IMR-90 (cell line): ENCODE measurements at regions not wholly inside any gene's neighbourhood (a gene's known extent, or its start where the extent isn't known, plus 50 kb on each side); places are given as distances from the start of the nearest gene placed in this dataset.

Experiments
- ATAC-seq: fragments of 200-7000 bp; cut with Tn5 transposase; 2 replicates; pipeline ENCODE4 v1.9.1; 2020; ENCODE audit warnings: low read depth, mild to moderate bottlenecking, moderate library complexity
- BruUV-seq: library from RNA; stranded (reverse); fragments of 400-500 nt; replicated peaks from 2 replicates; lab custom pipeline; 2021; lab: Mats Ljungman, UMichigan
- CTCF ChIA-PET: fragments of 300-600 bp; formaldehyde crosslinking; extraction: SDS; loops from one replicate; lab custom pipeline; 2021; ENCODE audit warnings: antibody characterized with exemption; lab: Yijun Ruan, JAX
- POLR2A ChIA-PET: fragments of 300-600 bp; sonication (Branson Sonifier 250); formaldehyde crosslinking; loops from one replicate; lab custom pipeline; 2022; ENCODE audit warnings: antibody characterized with exemption; ENCODE audit not compliant: unreplicated experiment; lab: Charles Lee
- DNase-seq: peaks from one replicate; pipeline ENCODE4 v3.0.0; 2013
- H2AFZ ChIP-seq: replicated peaks from 2 replicates; pipeline ENCODE3; 2013; ENCODE audit warnings: low read length, mild to moderate bottlenecking; ENCODE audit not compliant: poor library complexity
- H2AK5ac ChIP-seq: 2 replicates; pipeline ENCODE4 v1.6.1; 2013; ENCODE audit warnings: low read depth, low read length, inconsistent platforms
- H2AK9ac ChIP-seq: replicated peaks from 2 replicates; pipeline ENCODE3; 2013; ENCODE audit warnings: mild to moderate bottlenecking, low read depth, low read length, moderate library complexity; ENCODE audit not compliant: poor library complexity
- H2BK120ac ChIP-seq: 2 replicates; pipeline ENCODE4 v1.6.1; 2013; ENCODE audit warnings: low read depth, low read length, inconsistent platforms
- H2BK15ac ChIP-seq: 3 replicates; pipeline ENCODE4 v1.6.1; 2013; ENCODE audit warnings: low read depth, low read length, inconsistent platforms
- H2BK20ac ChIP-seq: 2 replicates; pipeline ENCODE4 v1.6.1; 2013; ENCODE audit warnings: low read depth, mild to moderate bottlenecking, inconsistent platforms, low read length, moderate library complexity
- H2BK5ac ChIP-seq: 2 replicates; pipeline ENCODE4 v1.6.1; 2013; ENCODE audit warnings: mild to moderate bottlenecking, low read depth, low read length, inconsistent platforms; ENCODE audit not compliant: poor library complexity, severe bottlenecking
- H3K14ac ChIP-seq: replicated peaks from 2 replicates; pipeline ENCODE4 v1.6.1; 2013; ENCODE audit warnings: low read depth, low read length, inconsistent platforms
- H3K18ac ChIP-seq: 2 replicates; pipeline ENCODE4 v1.6.1; 2013; ENCODE audit warnings: low read depth, low read length, control low read depth
- H3K23ac ChIP-seq: 2 replicates; pipeline ENCODE4 v1.6.1; 2013; ENCODE audit warnings: low read depth, low read length, inconsistent platforms
- H3K27ac ChIP-seq: 2 replicates; pipeline ENCODE4 v1.5.1; 2013; ENCODE audit warnings: mild to moderate bottlenecking, control low read depth, low read length; ENCODE audit not compliant: insufficient read depth
- H3K27me3 ChIP-seq: 2 replicates; pipeline ENCODE4 v1.6.1; 2013; ENCODE audit warnings: low read length; ENCODE audit not compliant: control insufficient read depth, insufficient read depth
- H3K36me3 ChIP-seq: 2 replicates; pipeline ENCODE4 v1.6.1; 2013; ENCODE audit warnings: low read length, mixed read lengths; ENCODE audit not compliant: control insufficient read depth, insufficient read depth
- H3K4ac ChIP-seq: 2 replicates; pipeline ENCODE4 v1.6.1; 2013; ENCODE audit warnings: low read depth, low read length, inconsistent platforms
- H3K4me1 ChIP-seq: 2 replicates; pipeline ENCODE4 v1.6.1; 2013; ENCODE audit warnings: low read length, mixed read lengths; ENCODE audit not compliant: control insufficient read depth, insufficient read depth
- H3K4me2 ChIP-seq: 2 replicates; pipeline ENCODE4 v1.6.1; 2013; ENCODE audit warnings: low read depth, mild to moderate bottlenecking, control low read depth, low read length, moderate library complexity
- H3K4me3 ChIP-seq: 2 replicates; pipeline ENCODE4 v1.5.1; 2013; ENCODE audit warnings: low read depth, mild to moderate bottlenecking, control low read depth, low read length, moderate library complexity; ENCODE audit not compliant: insufficient read depth
- H3K56ac ChIP-seq: 2 replicates; pipeline ENCODE4 v1.6.1; 2013; ENCODE audit warnings: low read length, inconsistent platforms; ENCODE audit not compliant: insufficient read depth; ENCODE audit errors: extremely low read depth
- H3K79me1 ChIP-seq, 2 experiments: 2 replicates each; pipeline ENCODE4 v1.6.1; 2013; ENCODE audit warnings: low read length in 2 of 2, inconsistent platforms in 1 of 2, low read depth in 1 of 2
- H3K9ac ChIP-seq: 2 replicates; pipeline ENCODE4 v1.6.1; 2013; ENCODE audit warnings: low read depth, low read length, control low read depth
- H3K9me1 ChIP-seq: 2 replicates; pipeline ENCODE4 v1.6.1; 2013; ENCODE audit warnings: low read length, inconsistent platforms; ENCODE audit not compliant: insufficient read depth
- H3K9me3 ChIP-seq: 2 replicates; pipeline ENCODE4 v1.6.1; 2013; ENCODE audit warnings: low read length; ENCODE audit not compliant: control insufficient read depth, insufficient read depth
- H4K20me1 ChIP-seq: 2 replicates; pipeline ENCODE4 v1.6.1; 2013; ENCODE audit warnings: low read length, inconsistent platforms; ENCODE audit not compliant: insufficient read depth
- H4K5ac ChIP-seq: 2 replicates; pipeline ENCODE4 v1.6.1; 2013; ENCODE audit warnings: mild to moderate bottlenecking, low read depth, low read length, control low read depth
- H4K8ac ChIP-seq, 2 experiments: 2 replicates each; pipeline ENCODE4 v1.6.1; 2013; ENCODE audit warnings: low read depth in 2 of 2, low read length in 2 of 2, control low read depth in 1 of 2, inconsistent platforms in 1 of 2
- H4K91ac ChIP-seq: 2 replicates; pipeline ENCODE4 v1.6.1; 2013; ENCODE audit warnings: low read depth, low read length, inconsistent platforms; ENCODE audit not compliant: insufficient read depth
- BHLHE40 ChIP-seq: fragments of 150-350 bp; IDR thresholded peaks from 2 replicates; pipeline ENCODE4 v1.6.1; 2016; ENCODE audit warnings: mild to moderate bottlenecking, low read depth, low read length
- CHD1 ChIP-seq: IDR thresholded peaks from 2 replicates; pipeline ENCODE4 v1.6.1; 2012; ENCODE audit warnings: low read depth, low read length, improper control_type of control experiment
- FOS ChIP-seq: fragments of 150-350 bp; IDR thresholded peaks from 2 replicates; pipeline ENCODE4 v1.6.1; 2016; ENCODE audit warnings: low read depth, low read length
- MAFK ChIP-seq: IDR thresholded peaks from 2 replicates; pipeline ENCODE4 v1.6.1; 2012; ENCODE audit warnings: low read depth, low read length, improper control_type of control experiment
- MAZ ChIP-seq: IDR thresholded peaks from 2 replicates; pipeline ENCODE4 v1.6.1; 2012; ENCODE audit warnings: low read depth, mild to moderate bottlenecking, low read length, improper control_type of control experiment, moderate library complexity, borderline replicate concordance
- MXI1 ChIP-seq: IDR thresholded peaks from 2 replicates; pipeline ENCODE4 v1.6.1; 2012; ENCODE audit warnings: low read depth, mild to moderate bottlenecking, low read length, moderate library complexity, borderline replicate concordance
- NFE2L2 ChIP-seq: fragments of 150-350 bp; IDR thresholded peaks from 2 replicates; pipeline ENCODE4 v1.6.1; 2016; ENCODE audit warnings: low read depth, mild to moderate bottlenecking, low read length
- RFX5 ChIP-seq: IDR thresholded peaks from 2 replicates; pipeline ENCODE4 v1.8.0; 2012; ENCODE audit warnings: low read depth, mild to moderate bottlenecking, low read length, moderate library complexity
- USF2 ChIP-seq: fragments of 150-350 bp; IDR thresholded peaks from 2 replicates; pipeline ENCODE4 v1.6.1; 2017; ENCODE audit warnings: mild to moderate bottlenecking, antibody characterized with exemption, low read length, low read depth
- WGBS, 2 experiments: methylation state at CpG; one replicate each; pipeline versions ENCODE4 v1.1.5 to v1.1.7; 2013; ENCODE audit warnings: missing lambda C conversion rate in 2 of 2; ENCODE audit not compliant: insufficient read length in 1 of 2; ENCODE audit errors: extremely low coverage in 2 of 2; 5-methylcytosine and 5-hydroxymethylcytosine counted together
- dilution Hi-C: fragments of 300-500 bp; cut with HindIII; formaldehyde crosslinking; loops from one replicate; pipeline ENCODE4 v1.14.3; 2018; ENCODE audit warnings: low sequenced_read_pairs; ENCODE audit not compliant: unreplicated experiment
- in situ Hi-C: fragments of 300-500 bp; cut with MboI; formaldehyde crosslinking; loops from 3 replicates; pipeline ENCODE4 v1.14.3; 2019; ENCODE audit warnings: low sequenced_read_pairs, inconsistent platforms, mixed read lengths
- intact Hi-C: fragments of 100-400 bp; cut with micrococcal nuclease; formaldehyde crosslinking; loops from 2 replicates; pipeline ENCODE4 v1.10.0; 2022

- Histone ChIP-seq H3K4me2 (no peak overlapping the region), H3K4me3 (no peak overlapping the region)
- intact Hi-C loops = no loop called here
These were observed 106.6 kb upstream of the LRFN2 start for GRCh38 chr6:40693768-40694167.

More at GRCh38 chr6:40693768-40694167, 106.6 kb upstream of the LRFN2 start:
- 29% methylated on average over 1 of the region's 3 CpGs; no CpG with 5 or more reads in 1 of the 2 experiments for WGBS, 2 experiments
- H3K9me3 ChIP-seq = no peaks in the 10 kb centered on the region
- no peaks in the 10 kb centered on the region; the same call in 1 of the 2 replicates for H3K9me1 ChIP-seq
- no peak overlapping the region for H2AK5ac ChIP-seq
- no peak overlapping the region for H3K14ac ChIP-seq
- no peak overlapping the region for H2BK5ac ChIP-seq
- no peak overlapping the region for H2BK15ac ChIP-seq
- no peak overlapping the region for H4K8ac ChIP-seq
- ATAC-seq (no peak), DNase-seq (no peak)
- H4K91ac ChIP-seq = no peak overlapping the region
- no peaks in the 10 kb centered on the region for H3K36me3 ChIP-seq
- H3K9ac ChIP-seq = no peak overlapping the region
- TF ChIP-seq USF2 = no peak
- TF ChIP-seq MAFK = no peak
- TF ChIP-seq RFX5 = no peak
- no peak for TF ChIP-seq MAZ
- no peak for TF ChIP-seq FOS
- TF ChIP-seq CHD1 = no peak
- TF ChIP-seq BHLHE40 = no peak
- TF ChIP-seq NFE2L2 = no peak
- no peak for TF ChIP-seq MXI1
- BruUV-seq = no TSS peak
- H3K56ac ChIP-seq = no peak overlapping the region
- no peaks in the 10 kb centered on the region for H3K79me1 ChIP-seq
- ChIA-PET CTCF (no interaction called here), POLR2A (no interaction called here)
- H3K4ac ChIP-seq = no peak overlapping the region
- H3K23ac ChIP-seq = no peak overlapping the region
- no peaks in the 10 kb centered on the region for H3K4me1 ChIP-seq
- H3K27me3 ChIP-seq = no peaks in the 10 kb centered on the region
- no peak overlapping the region for H2AFZ ChIP-seq
- no peak overlapping the region for H4K5ac ChIP-seq
- H4K20me1 ChIP-seq = no peaks in the 10 kb centered on the region
- in situ Hi-C loops = no loop called here
- no peak overlapping the region for H2BK120ac ChIP-seq
- H3K27ac ChIP-seq = no peak overlapping the region
- H2BK20ac ChIP-seq = no peak overlapping the region
- no peak overlapping the region for H2AK9ac ChIP-seq
- dilution Hi-C loops = no loop called here
- H3K18ac ChIP-seq = no peak overlapping the region
